Trophoblast cell (in vitro differentiated cells and primary cell): ENCODE measurements at regions not wholly inside any gene's neighbourhood (a gene's known extent, or its start where the extent isn't known, plus 50 kb on each side); places are given as distances from the start of the nearest gene placed in this dataset.

Source experiments
- DNase-seq, 2 donors: peaks; one replicate each; pipeline ENCODE4 v3.0.0-alpha.2; 2016
- H2AFZ ChIP-seq: 2 replicates; pipeline ENCODE4 v1.6.1; 2013; ENCODE audit warnings: low read length, moderate library complexity, mild to moderate bottlenecking; ENCODE audit not compliant: insufficient read depth, poor library complexity
- H2AK5ac ChIP-seq: 2 replicates; pipeline ENCODE4 v1.6.1; 2013; ENCODE audit warnings: mild to moderate bottlenecking, low read length
- H2BK120ac ChIP-seq: 2 replicates; pipeline ENCODE4 v1.6.1; 2013; ENCODE audit warnings: low read length, mild to moderate bottlenecking, moderate library complexity; ENCODE audit not compliant: insufficient read depth, poor library complexity
- H2BK12ac ChIP-seq: 2 replicates; pipeline ENCODE4 v1.6.1; 2013; ENCODE audit warnings: mild to moderate bottlenecking, low read length, moderate library complexity
- H2BK5ac ChIP-seq: 2 replicates; pipeline ENCODE4 v1.6.1; 2013; ENCODE audit warnings: low read length, low read depth, moderate library complexity, mild to moderate bottlenecking; ENCODE audit not compliant: poor library complexity
- H3K14ac ChIP-seq: 2 replicates; pipeline ENCODE4 v1.6.1; 2013; ENCODE audit warnings: mild to moderate bottlenecking, low read length
- H3K18ac ChIP-seq: 2 replicates; pipeline ENCODE4 v1.6.1; 2013; ENCODE audit warnings: mild to moderate bottlenecking, low read length
- H3K23ac ChIP-seq: 2 replicates; pipeline ENCODE4 v1.6.1; 2013; ENCODE audit warnings: low read length
- H3K27ac ChIP-seq: 2 replicates; pipeline ENCODE4 v1.5.1; 2013; ENCODE audit warnings: low read depth, mild to moderate bottlenecking, inconsistent platforms, low read length, moderate library complexity
- H3K27me3 ChIP-seq: 2 replicates; pipeline ENCODE4 v1.6.1; 2013; ENCODE audit warnings: inconsistent platforms, mild to moderate bottlenecking, low read length, moderate library complexity; ENCODE audit not compliant: insufficient read depth
- H3K36me3 ChIP-seq, 2 experiments: 1 replicate in 1 of 2; 2 replicates in 1 of 2; pipeline ENCODE4 v1.6.1; 2013; ENCODE audit warnings: low read length in 2 of 2, mild to moderate bottlenecking in 2 of 2, moderate library complexity in 1 of 2; ENCODE audit not compliant: insufficient read depth in 2 of 2, control insufficient read depth in 1 of 2
- H3K4ac ChIP-seq: 2 replicates; pipeline ENCODE4 v1.6.1; 2013; ENCODE audit warnings: low read depth, mild to moderate bottlenecking, low read length, moderate library complexity
- H3K4me1 ChIP-seq, 2 experiments: 1 replicate in 1 of 2; 2 replicates in 1 of 2; pipeline ENCODE4 v1.6.1; 2013; ENCODE audit warnings: low read length in 2 of 2, mild to moderate bottlenecking in 2 of 2, moderate library complexity in 1 of 2; ENCODE audit not compliant: insufficient read depth in 2 of 2, control insufficient read depth in 1 of 2
- H3K4me2 ChIP-seq: 2 replicates; pipeline ENCODE4 v1.6.1; 2013; ENCODE audit warnings: inconsistent platforms, mild to moderate bottlenecking, low read length, moderate library complexity
- H3K4me3 ChIP-seq: 2 replicates; pipeline ENCODE4 v1.5.1; 2013; ENCODE audit warnings: mild to moderate bottlenecking, low read depth, low read length, inconsistent platforms
- H3K79me1 ChIP-seq: one replicate; pipeline ENCODE4 v1.6.1; 2013; ENCODE audit warnings: low read length
- H3K79me2 ChIP-seq: 2 replicates; pipeline ENCODE4 v1.6.1; 2013; ENCODE audit warnings: low read length, mild to moderate bottlenecking; ENCODE audit not compliant: control insufficient read depth, insufficient read depth, poor library complexity
- H3K9ac ChIP-seq: 2 replicates; pipeline ENCODE4 v1.6.1; 2013; ENCODE audit warnings: mild to moderate bottlenecking, low read length
- H3K9me3 ChIP-seq: 2 replicates; pipeline ENCODE4 v1.6.1; 2013; ENCODE audit warnings: low read depth, mild to moderate bottlenecking, control low read depth, inconsistent platforms, low read length; ENCODE audit not compliant: insufficient read depth
- H4K12ac ChIP-seq: 2 replicates; pipeline ENCODE4 v1.6.1; 2013; ENCODE audit warnings: low read depth, mild to moderate bottlenecking, low read length, moderate library complexity
- H4K8ac ChIP-seq: 2 replicates; pipeline ENCODE4 v1.6.1; 2013; ENCODE audit warnings: low read depth, mild to moderate bottlenecking, low read length, moderate library complexity
- H4K91ac ChIP-seq: one replicate; pipeline ENCODE4 v1.6.1; 2013; ENCODE audit warnings: low read depth, mild to moderate bottlenecking, low read length, moderate library complexity
- WGBS: extraction: QIAGEN DNeasy Blood & Tissue Kit; methylation state at CpG from one replicate; pipeline ENCODE4 v1.1.7; 2013; ENCODE audit warnings: missing lambda C conversion rate; ENCODE audit not compliant: insufficient read length, insufficient coverage; ENCODE audit errors: extremely low coverage; 5-methylcytosine and 5-hydroxymethylcytosine counted together

- Histone ChIP-seq H2BK12ac (no peak overlapping the region), H2AFZ (no peak overlapping the region), H4K8ac (no peak overlapping the region), H3K27ac (no peak overlapping the region), H3K23ac (no peak overlapping the region), H3K4me2 (no peak overlapping the region), H2BK120ac (no peak overlapping the region), H2BK5ac (no peak overlapping the region), H3K27me3 (no peaks in the 10 kb centered on the region), H3K18ac (no peak overlapping the region), H3K9ac (no peak overlapping the region), H3K14ac (no peak overlapping the region), H3K79me1 (no peaks in the 10 kb centered on the region), H3K36me3 (no peaks in the 10 kb centered on the region), H3K4me3 (no peak overlapping the region), H3K79me2 (no peaks in the 10 kb centered on the region), H3K4ac (no peak overlapping the region), H2AK5ac (no peak overlapping the region), H4K91ac (peak overlapping the region; percentile 5), H3K4me1 (peaks cover 0 to 2% of the 10 kb centered on the region in 2 experiments), H4K12ac (no peak overlapping the region), H3K9me3 (no peaks in the 10 kb centered on the region)
- WGBS = no CpG with 5 or more reads among the region's 12 CpGs
- no peak for DNase-seq
Measured at GRCh38 chr3:184466413-184466960, 86.6 kb downstream of the CHRD start.

- Histone ChIP-seq H4K91ac (peak overlapping the region; percentile 39), H3K23ac (no peak overlapping the region), H3K27ac (no peak overlapping the region)
Measured at GRCh38 chr3:184467171-184467570, 87.3 kb downstream of the CHRD start.

GRCh38 chr3:184470551-184470950, 90.7 kb downstream of the CHRD start:
- H3K18ac ChIP-seq = no peak overlapping the region
- no peaks in the 10 kb centered on the region for H3K79me2 ChIP-seq
- H3K9ac ChIP-seq = no peak overlapping the region
- no peak overlapping the region for H2AFZ ChIP-seq
- H2BK5ac ChIP-seq = no peak overlapping the region
- H3K4me2 ChIP-seq = no peak overlapping the region
- no peak overlapping the region for H4K8ac ChIP-seq
- no peak overlapping the region for H2BK120ac ChIP-seq
- no peak overlapping the region for H4K12ac ChIP-seq
- DNase-seq = no peak
- no peak overlapping the region for H3K14ac ChIP-seq
- no peak overlapping the region for H3K27ac ChIP-seq
- H3K9me3 ChIP-seq = no peaks in the 10 kb centered on the region
- no peak overlapping the region for H3K23ac ChIP-seq
- H3K27me3 ChIP-seq = no peaks in the 10 kb centered on the region
- H3K4me3 ChIP-seq = no peak overlapping the region
- no peak overlapping the region for H2AK5ac ChIP-seq
- no peaks in the 10 kb centered on the region for H3K79me1 ChIP-seq
- WGBS = no CpG with 5 or more reads among the region's 6 CpGs
- no peak overlapping the region for H3K4ac ChIP-seq
- no peaks in the 10 kb centered on the region for H3K36me3 ChIP-seq
- no peak overlapping the region for H2BK12ac ChIP-seq
- peaks cover 0 to 2% of the 10 kb centered on the region in 2 experiments for H3K4me1 ChIP-seq
- no peak overlapping the region for H4K91ac ChIP-seq

More at GRCh38 chr3:184467171-184467570, 87.3 kb downstream of the CHRD start:
- H2AK5ac ChIP-seq = no peak overlapping the region
- no peaks in the 10 kb centered on the region for H3K79me2 ChIP-seq
- H4K8ac ChIP-seq = no peak overlapping the region
- H3K4me3 ChIP-seq = no peak overlapping the region
- H3K9ac ChIP-seq = no peak overlapping the region
- H4K12ac ChIP-seq = no peak overlapping the region
- H2BK5ac ChIP-seq = no peak overlapping the region
- peak overlapping the region; percentile 56 for H2BK12ac ChIP-seq
- H3K4ac ChIP-seq = no peak overlapping the region
- H3K4me1 ChIP-seq = peaks cover 0 to 2% of the 10 kb centered on the region in 2 experiments
- H3K27me3 ChIP-seq = no peaks in the 10 kb centered on the region
- no peak overlapping the region for H3K14ac ChIP-seq
- peak; percentile 47 to 77 for DNase-seq
- no peak overlapping the region for H3K4me2 ChIP-seq
- H3K36me3 ChIP-seq = no peaks in the 10 kb centered on the region
- H2BK120ac ChIP-seq = no peak overlapping the region
- H3K18ac ChIP-seq = no peak overlapping the region
- WGBS = no CpG with 5 or more reads among the region's 9 CpGs
- H2AFZ ChIP-seq = no peak overlapping the region
- H3K9me3 ChIP-seq = no peaks in the 10 kb centered on the region
- no peaks in the 10 kb centered on the region for H3K79me1 ChIP-seq

GRCh38 chr3:184471439-184471838, 90.1 kb upstream of the EPHB3 start:
- Histone ChIP-seq H3K4me3 (no peak overlapping the region), H4K8ac (no peak overlapping the region), H2BK120ac (no peak overlapping the region), H3K4me1 (peaks cover 0 to 2% of the 10 kb centered on the region in 2 experiments), H4K12ac (no peak overlapping the region), H3K4ac (no peak overlapping the region), H2AK5ac (no peak overlapping the region), H3K27ac (no peak overlapping the region), H3K23ac (no peak overlapping the region), H3K14ac (no peak overlapping the region), H3K4me2 (no peak overlapping the region), H3K79me2 (no peaks in the 10 kb centered on the region), H3K9ac (no peak overlapping the region), H2AFZ (no peak overlapping the region), H3K27me3 (no peaks in the 10 kb centered on the region), H3K18ac (no peak overlapping the region), H3K9me3 (no peaks in the 10 kb centered on the region), H3K36me3 (no peaks in the 10 kb centered on the region), H3K79me1 (no peaks in the 10 kb centered on the region), H4K91ac (no peak overlapping the region), H2BK5ac (no peak overlapping the region), H2BK12ac (no peak overlapping the region)
- WGBS = no CpG with 5 or more reads among the region's 3 CpGs
- DNase-seq = no peak
